ENCODE measurements at regions not wholly inside any gene's neighbourhood (a gene's known extent, or its start where the extent isn't known, plus 50 kb on each side); places are given as distances from the start of the nearest gene placed in this dataset.

DNA sequence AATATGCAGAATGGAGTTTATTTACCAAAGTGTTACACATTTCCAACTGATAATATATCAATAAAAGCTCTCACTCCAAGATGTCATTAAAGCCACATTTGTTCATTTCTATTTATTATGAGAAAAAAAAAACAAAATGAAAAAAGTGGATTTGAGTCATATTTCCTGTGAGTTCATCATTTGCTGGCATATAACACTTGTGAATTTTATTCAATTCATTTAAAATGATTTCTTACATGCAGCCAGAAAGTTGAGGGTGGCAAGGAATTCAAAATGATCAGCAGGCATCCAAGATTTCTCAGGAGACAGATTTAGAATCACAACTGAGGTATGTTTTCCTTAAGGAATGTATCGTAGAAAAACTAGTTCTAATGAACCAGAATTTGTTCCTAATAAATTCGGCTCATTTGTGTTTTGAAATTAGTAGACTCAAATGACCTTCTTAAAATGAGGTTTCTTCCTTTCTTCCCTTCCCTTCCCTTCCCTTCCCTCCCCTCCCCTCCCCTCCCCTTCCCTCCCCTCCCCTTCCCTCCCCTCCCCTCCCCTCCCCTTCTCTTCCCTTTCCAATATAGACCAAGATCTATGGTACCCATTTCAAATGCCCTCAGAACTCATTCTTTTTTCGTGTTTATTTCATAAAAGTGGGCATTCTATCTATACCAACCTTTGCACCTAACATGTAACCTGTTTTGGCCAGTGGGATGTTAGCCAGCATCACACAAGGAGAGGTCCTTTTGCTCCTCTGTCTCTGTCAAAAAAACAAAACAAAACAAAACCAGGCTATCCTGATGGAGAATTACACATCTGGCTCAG lies 357.9 kb upstream of the TSHZ2 start:
- Histone ChIP-seq H3K27me3 (no peaks in the 10 kb centered on the region), H3K36me3 (no peaks in the 10 kb centered on the region), H3K4me3 (replicated peaks in 1 of 3) (no peak overlapping the region), H3K27ac (no peak overlapping the region), H3K9me3 (no peaks in the 10 kb centered on the region), H3K4me1 (no peaks in the 10 kb centered on the region)
- no peak for TF ChIP-seq POLR2A (IDR thresholded peaks at IDR 0.05)
- TF ChIP-seq, protein P1, sequence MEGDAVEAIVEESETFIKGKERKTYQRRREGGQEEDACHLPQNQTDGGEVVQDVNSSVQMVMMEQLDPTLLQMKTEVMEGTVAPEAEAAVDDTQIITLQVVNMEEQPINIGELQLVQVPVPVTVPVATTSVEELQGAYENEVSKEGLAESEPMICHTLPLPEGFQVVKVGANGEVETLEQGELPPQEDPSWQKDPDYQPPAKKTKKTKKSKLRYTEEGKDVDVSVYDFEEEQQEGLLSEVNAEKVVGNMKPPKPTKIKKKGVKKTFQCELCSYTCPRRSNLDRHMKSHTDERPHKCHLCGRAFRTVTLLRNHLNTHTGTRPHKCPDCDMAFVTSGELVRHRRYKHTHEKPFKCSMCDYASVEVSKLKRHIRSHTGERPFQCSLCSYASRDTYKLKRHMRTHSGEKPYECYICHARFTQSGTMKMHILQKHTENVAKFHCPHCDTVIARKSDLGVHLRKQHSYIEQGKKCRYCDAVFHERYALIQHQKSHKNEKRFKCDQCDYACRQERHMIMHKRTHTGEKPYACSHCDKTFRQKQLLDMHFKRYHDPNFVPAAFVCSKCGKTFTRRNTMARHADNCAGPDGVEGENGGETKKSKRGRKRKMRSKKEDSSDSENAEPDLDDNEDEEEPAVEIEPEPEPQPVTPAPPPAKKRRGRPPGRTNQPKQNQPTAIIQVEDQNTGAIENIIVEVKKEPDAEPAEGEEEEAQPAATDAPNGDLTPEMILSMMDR (IDR thresholded peaks at IDR 0.05): no peak
- no peak for DNase-seq
- intact Hi-C loops (cut with DNase I): no loop called here
- 77 to 79% methylated on average over 3 of the region's 3 CpGs for WGBS, 2 donors

GRCh38 chr20:52612046-52612632 lies 360.0 kb upstream of the TSHZ2 start:
- no peaks in the 10 kb centered on the region for H3K4me1 ChIP-seq
- 89 to 91% methylated on average over 5 of the region's 5 CpGs for WGBS, 2 donors
- H3K27me3 ChIP-seq: no peaks in the 10 kb centered on the region
- H3K4me3 ChIP-seq (replicated peaks in 1 of 3): no peak overlapping the region
- no peak for DNase-seq
- TF ChIP-seq, protein P1 (IDR thresholded peaks at IDR 0.05): no peak
- no peak for TF ChIP-seq POLR2A (IDR thresholded peaks at IDR 0.05)
- no peaks in the 10 kb centered on the region for H3K9me3 ChIP-seq
- no peak overlapping the region for H3K27ac ChIP-seq
- no peaks in the 10 kb centered on the region for H3K36me3 ChIP-seq
- intact Hi-C loops (cut with DNase I): no loop called here

GRCh38 chr20:52610749-52611148 lies 361.4 kb upstream of the TSHZ2 start:
- intact Hi-C loops (cut with DNase I): no loop called here
- TF ChIP-seq POLR2A (IDR thresholded peaks at IDR 0.05): no peak
- TF ChIP-seq, protein P1 (IDR thresholded peaks at IDR 0.05): no peak
- Histone ChIP-seq H3K27me3 (no peaks in the 10 kb centered on the region), H3K9me3 (no peaks in the 10 kb centered on the region), H3K4me1 (no peaks in the 10 kb centered on the region), H3K36me3 (no peaks in the 10 kb centered on the region), H3K27ac (no peak overlapping the region), H3K4me3 (replicated peaks in 1 of 3) (no peak overlapping the region)
- DNase-seq: no peak

- H3K4me3 ChIP-seq (replicated peaks in 1 of 3): no peak overlapping the region
- no peaks in the 10 kb centered on the region for H3K36me3 ChIP-seq
- H3K27ac ChIP-seq: no peak overlapping the region
- H3K4me1 ChIP-seq: no peaks in the 10 kb centered on the region
- H3K27me3 ChIP-seq: no peaks in the 10 kb centered on the region
- WGBS, 2 donors: 77 to 80% methylated on average over 4 of the region's 4 CpGs
- TF ChIP-seq POLR2A (IDR thresholded peaks at IDR 0.05): no peak
- TF ChIP-seq, protein P1 (IDR thresholded peaks at IDR 0.05): no peak
- no peaks in the 10 kb centered on the region for H3K9me3 ChIP-seq
- peak in 1 of 2 donors; percentile 2 for DNase-seq
- intact Hi-C loops (cut with DNase I): no loop called here
These were observed 370.7 kb upstream of the TSHZ2 start for GRCh38 chr20:52601295-52601971.

DNA sequence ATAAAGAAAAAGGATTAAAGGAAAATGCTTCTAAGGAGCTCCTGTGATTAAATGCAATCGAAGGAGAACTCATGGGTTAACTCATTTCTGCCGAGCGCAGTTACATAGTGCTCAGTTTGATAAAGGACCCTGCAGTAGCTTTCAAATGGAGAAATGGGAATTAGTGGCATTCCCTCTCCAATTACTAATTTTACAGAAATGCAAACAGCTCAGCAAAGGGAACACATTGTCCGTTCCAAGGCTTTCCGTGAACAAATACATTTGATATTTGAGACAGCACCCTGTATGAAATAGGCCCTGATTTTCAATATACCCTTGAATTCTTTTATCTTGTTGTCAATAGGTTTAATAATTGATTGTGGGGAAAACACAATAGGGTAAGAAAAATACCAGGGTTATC lies 375.9 kb upstream of the TSHZ2 start:
- 73 to 82% methylated on average over 5 of the region's 5 CpGs for WGBS, 2 donors
- no peak for TF ChIP-seq POLR2A (IDR thresholded peaks at IDR 0.05)
- TF ChIP-seq, protein P1 (IDR thresholded peaks at IDR 0.05): no peak
- H3K27me3 ChIP-seq: no peaks in the 10 kb centered on the region
- no peaks in the 10 kb centered on the region for H3K9me3 ChIP-seq
- intact Hi-C loops (cut with DNase I): no loop called here
- H3K36me3 ChIP-seq: no peaks in the 10 kb centered on the region
- H3K4me1 ChIP-seq: no peaks in the 10 kb centered on the region
- H3K27ac ChIP-seq: no peak overlapping the region
- no peak overlapping the region for H3K4me3 ChIP-seq (replicated peaks in 1 of 3)
- no peak for DNase-seq
